ENCODE measurements at regions not wholly inside any gene's neighbourhood (a gene's known extent, or its start where the extent isn't known, plus 50 kb on each side); places are given as distances from the start of the nearest gene placed in this dataset.

DNA sequence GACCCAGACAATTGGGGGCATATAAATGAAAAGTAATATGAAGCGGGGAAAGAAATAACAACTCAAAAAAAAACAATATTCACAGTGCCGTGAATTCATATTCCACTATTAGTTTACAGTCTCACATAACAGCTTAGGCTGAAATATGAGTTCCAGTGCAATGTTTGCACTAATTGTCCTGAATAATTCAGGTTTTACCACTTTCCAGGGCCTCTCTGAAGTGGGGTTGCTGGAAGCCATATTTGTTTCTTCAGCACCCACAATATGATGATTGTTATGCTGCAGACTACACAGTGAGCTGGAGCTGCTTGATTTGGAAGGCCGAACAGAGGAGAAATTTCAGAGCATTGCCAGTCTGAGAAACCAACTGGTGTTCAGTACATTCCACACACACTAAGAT, 894.5 kb upstream of the ACVR2A start:
- no peaks in the 10 kb centered on the region for H3K4me1 ChIP-seq (ENCODE audit: insufficient read depth, low read length, poor library complexity, severe bottlenecking)
- no peak for DNase-seq (ENCODE audit: low spot score)
- H3K9me3 ChIP-seq (ENCODE audit: low read depth, low read length, poor library complexity, severe bottlenecking) = no peaks in the 10 kb centered on the region
- no TSS peak for BruUV-seq (replicated peaks)
- no peaks in the 10 kb centered on the region for H3K36me3 ChIP-seq (ENCODE audit: insufficient read depth, low read length, poor library complexity, severe bottlenecking)
- ChIA-PET POLR2A (ENCODE audit: low non-redundant PET) (no interaction called here), CTCF (no interaction called here)
- H3K4me3 ChIP-seq (ENCODE audit: low read depth, low read length, poor library complexity, severe bottlenecking) = no peak overlapping the region
- intact Hi-C loops (cut with micrococcal nuclease; ENCODE audit: unreplicated experiment) = no loop called here
- no peak overlapping the region for H3K27ac ChIP-seq (ENCODE audit: low read depth, low read length, poor library complexity, severe bottlenecking)
- H3K27me3 ChIP-seq (replicated peaks; ENCODE audit: insufficient read depth, low read depth, low read length, poor library complexity) = no peaks in the 10 kb centered on the region
- no peak for TF ChIP-seq EZH2 (IDR thresholded peaks at IDR 0.05; ENCODE audit: borderline replicate concordance, low read depth, low read length, poor library complexity, severe bottlenecking)
- TF ChIP-seq, protein P1, sequence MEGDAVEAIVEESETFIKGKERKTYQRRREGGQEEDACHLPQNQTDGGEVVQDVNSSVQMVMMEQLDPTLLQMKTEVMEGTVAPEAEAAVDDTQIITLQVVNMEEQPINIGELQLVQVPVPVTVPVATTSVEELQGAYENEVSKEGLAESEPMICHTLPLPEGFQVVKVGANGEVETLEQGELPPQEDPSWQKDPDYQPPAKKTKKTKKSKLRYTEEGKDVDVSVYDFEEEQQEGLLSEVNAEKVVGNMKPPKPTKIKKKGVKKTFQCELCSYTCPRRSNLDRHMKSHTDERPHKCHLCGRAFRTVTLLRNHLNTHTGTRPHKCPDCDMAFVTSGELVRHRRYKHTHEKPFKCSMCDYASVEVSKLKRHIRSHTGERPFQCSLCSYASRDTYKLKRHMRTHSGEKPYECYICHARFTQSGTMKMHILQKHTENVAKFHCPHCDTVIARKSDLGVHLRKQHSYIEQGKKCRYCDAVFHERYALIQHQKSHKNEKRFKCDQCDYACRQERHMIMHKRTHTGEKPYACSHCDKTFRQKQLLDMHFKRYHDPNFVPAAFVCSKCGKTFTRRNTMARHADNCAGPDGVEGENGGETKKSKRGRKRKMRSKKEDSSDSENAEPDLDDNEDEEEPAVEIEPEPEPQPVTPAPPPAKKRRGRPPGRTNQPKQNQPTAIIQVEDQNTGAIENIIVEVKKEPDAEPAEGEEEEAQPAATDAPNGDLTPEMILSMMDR (conservative IDR thresholded peaks at IDR 0.05; ENCODE audit: low read depth, low read length) = no peak

DNA sequence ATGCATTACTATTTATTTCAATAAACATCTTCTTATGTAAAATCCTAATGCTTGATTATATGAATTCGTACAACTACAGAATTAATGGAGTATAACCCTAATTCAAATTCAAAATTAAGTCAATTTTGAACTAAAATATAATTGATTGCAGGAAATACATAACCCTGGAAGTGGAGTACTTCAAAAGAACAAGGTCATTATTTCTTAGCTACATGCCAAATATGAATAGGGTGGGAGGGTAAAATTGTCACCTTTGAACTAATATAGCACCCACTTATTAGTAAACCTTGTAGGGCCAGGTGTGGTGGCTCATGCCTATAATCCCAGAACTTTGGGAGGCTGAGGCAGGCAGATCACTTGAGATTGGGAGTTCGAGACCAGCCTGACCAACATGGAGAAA, 895.4 kb upstream of the ACVR2A start:
- ChIA-PET POLR2A (ENCODE audit: low non-redundant PET) (no interaction called here), CTCF (no interaction called here)

DNA sequence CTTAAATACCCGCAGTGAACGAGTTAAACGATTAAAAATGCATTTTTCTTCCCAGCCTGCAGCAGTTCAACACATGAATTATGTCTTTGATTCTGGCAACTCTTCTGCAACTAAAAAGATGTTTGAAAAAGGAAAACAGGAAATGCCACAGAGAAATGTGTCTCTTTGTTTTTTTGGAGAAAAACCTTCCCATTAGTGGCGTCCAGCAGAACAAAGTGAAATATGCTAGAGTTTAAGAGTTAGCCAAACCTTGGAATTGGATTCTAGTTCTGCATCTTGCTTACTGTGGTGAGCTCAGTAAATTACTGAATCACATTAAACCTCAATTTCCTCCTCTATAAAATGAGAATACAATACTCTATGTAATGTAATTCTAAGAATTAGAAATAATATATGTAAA, 900.2 kb upstream of the ACVR2A start:
- peaks cover 8% of the 10 kb centered on the region for H3K4me1 ChIP-seq (ENCODE audit: insufficient read depth, low read length, poor library complexity, severe bottlenecking)
- DNase-seq (ENCODE audit: low spot score) = no peak
- no peaks in the 10 kb centered on the region for H3K27me3 ChIP-seq (replicated peaks; ENCODE audit: insufficient read depth, low read depth, low read length, poor library complexity)
- no peak for TF ChIP-seq EZH2 (IDR thresholded peaks at IDR 0.05; ENCODE audit: borderline replicate concordance, low read depth, low read length, poor library complexity, severe bottlenecking)
- TF ChIP-seq, protein P1 (conservative IDR thresholded peaks at IDR 0.05; ENCODE audit: low read depth, low read length) = no peak
- ChIA-PET CTCF (no interaction called here), POLR2A (ENCODE audit: low non-redundant PET) (no interaction called here)
- H3K9me3 ChIP-seq (ENCODE audit: low read depth, low read length, poor library complexity, severe bottlenecking) = no peaks in the 10 kb centered on the region
- H3K36me3 ChIP-seq (ENCODE audit: insufficient read depth, low read length, poor library complexity, severe bottlenecking) = no peaks in the 10 kb centered on the region
- H3K27ac ChIP-seq (ENCODE audit: low read depth, low read length, poor library complexity, severe bottlenecking) = no peak overlapping the region
- no TSS peak for BruUV-seq (replicated peaks)
- H3K4me3 ChIP-seq (ENCODE audit: low read depth, low read length, poor library complexity, severe bottlenecking) = no peak overlapping the region
- intact Hi-C loops (cut with micrococcal nuclease; ENCODE audit: unreplicated experiment) = no loop called here

More for the DNA sequence above, 895.4 kb upstream of the ACVR2A start:
- no peak for DNase-seq (ENCODE audit: low spot score)
- TF ChIP-seq EZH2 (IDR thresholded peaks at IDR 0.05; ENCODE audit: borderline replicate concordance, low read depth, low read length, poor library complexity, severe bottlenecking) = no peak
- TF ChIP-seq, protein P1 (conservative IDR thresholded peaks at IDR 0.05; ENCODE audit: low read depth, low read length) = no peak
- intact Hi-C loops (cut with micrococcal nuclease; ENCODE audit: unreplicated experiment) = no loop called here
- no TSS peak for BruUV-seq (replicated peaks)
- Histone ChIP-seq H3K4me3 (ENCODE audit: low read depth, low read length, poor library complexity, severe bottlenecking) (no peak overlapping the region), H3K9me3 (ENCODE audit: low read depth, low read length, poor library complexity, severe bottlenecking) (no peaks in the 10 kb centered on the region), H3K4me1 (ENCODE audit: insufficient read depth, low read length, poor library complexity, severe bottlenecking) (peaks cover 3% of the 10 kb centered on the region), H3K36me3 (ENCODE audit: insufficient read depth, low read length, poor library complexity, severe bottlenecking) (no peaks in the 10 kb centered on the region), H3K27ac (ENCODE audit: low read depth, low read length, poor library complexity, severe bottlenecking) (no peak overlapping the region), H3K27me3 (replicated peaks; ENCODE audit: insufficient read depth, low read depth, low read length, poor library complexity) (no peaks in the 10 kb centered on the region)
